HG03342 (cell line): ENCODE measurements at regions not wholly inside any gene's neighbourhood (a gene's known extent, or its start where the extent isn't known, plus 50 kb on each side); places are given as distances from the start of the nearest gene placed in this dataset.

Experiments used
- ATAC-seq: cut with Tn5 transposase; IDR thresholded peaks from one replicate; pipeline ENCODE4 v1.9.1; 2021; ENCODE audit warnings: mild to moderate bottlenecking, moderate library complexity; ENCODE audit not compliant: unreplicated experiment

DNA sequence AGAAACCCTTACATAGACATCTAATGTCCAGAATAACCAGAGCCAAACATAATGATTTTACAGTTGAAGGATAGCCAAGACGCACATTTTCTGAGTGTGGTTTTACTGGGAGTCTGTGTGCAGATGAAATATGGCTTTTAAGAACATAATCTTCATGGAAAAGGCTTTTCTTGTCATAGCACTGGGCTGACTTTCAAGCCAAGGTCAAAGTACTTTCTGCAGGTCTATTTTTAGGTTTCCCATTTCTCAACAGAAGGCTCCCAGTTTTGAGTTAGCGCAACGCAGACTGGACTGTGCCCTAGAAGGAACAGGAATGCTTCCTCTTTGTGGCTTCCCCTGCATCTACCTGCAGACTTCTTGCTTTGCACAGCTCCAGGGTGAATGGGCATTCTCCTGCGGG is 92.3 kb upstream of the UPP2 start:
- ATAC-seq = no peak

DNA sequence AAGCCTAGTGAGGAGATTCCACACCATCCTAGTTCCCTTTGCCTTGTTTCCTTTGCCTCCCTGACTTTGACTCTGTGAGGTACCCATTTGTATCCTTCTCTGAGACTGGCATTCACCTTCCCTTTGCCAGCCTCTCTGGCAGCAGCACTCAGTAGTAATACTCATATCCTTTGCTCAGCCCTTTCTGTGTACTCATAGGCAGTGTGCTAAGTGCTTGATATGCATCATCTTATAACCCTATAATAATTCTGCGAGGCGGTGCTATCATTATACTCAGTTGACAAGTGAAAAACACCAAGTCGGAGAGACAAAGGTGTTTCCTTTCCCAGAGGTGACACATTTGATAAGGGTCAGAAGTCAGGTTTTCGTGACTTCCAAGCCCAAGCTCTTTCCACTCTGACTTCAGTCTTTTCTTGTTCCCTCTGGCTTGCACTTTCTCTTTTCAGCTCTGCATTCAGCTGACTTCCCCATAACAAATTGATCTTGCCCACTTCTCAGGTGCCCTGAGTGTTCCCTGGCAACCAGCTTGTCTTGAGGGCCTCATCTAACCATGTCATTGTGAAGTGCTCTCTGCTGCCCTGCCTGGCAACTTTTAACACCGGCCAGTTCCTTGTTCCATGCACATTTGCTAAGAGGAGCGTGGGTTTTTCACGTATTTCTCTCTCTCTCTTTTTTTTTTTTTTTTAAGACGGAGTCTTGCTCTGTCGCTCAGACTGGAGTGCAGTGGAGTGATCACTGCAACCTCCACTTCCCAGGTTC is 94.5 kb upstream of the UPP2 start:
- ATAC-seq = no peak

DNA sequence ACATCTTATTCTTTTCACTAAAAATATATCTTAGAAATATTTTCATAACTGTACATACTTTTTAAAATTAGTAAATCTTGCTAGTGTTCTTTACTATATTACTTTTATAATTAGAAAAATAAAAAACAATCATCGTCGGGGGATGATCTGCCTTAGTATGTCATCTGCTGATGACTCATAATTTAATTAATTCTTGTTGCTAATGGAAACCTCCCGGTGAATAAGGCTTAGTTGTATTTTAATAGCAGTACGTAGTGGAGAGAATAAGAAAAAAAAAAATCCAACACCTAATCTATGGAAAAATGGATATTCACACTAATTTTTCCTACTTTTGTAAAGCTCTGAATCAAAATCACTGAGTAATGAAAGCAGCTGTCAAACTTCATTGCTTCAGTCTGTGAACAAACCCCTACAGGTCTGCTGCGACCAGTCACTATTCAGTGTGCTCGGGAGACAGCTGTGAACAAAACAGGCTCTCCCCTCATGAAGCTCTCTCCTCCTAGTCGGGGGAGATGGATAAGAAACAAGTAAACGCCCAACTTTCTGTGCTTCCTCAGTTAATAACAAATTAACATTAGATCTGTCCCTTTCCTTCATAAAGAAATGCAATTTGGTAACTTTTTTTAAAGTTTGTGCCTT is 97.4 kb upstream of the UPP2 start:
- no peak for ATAC-seq

DNA sequence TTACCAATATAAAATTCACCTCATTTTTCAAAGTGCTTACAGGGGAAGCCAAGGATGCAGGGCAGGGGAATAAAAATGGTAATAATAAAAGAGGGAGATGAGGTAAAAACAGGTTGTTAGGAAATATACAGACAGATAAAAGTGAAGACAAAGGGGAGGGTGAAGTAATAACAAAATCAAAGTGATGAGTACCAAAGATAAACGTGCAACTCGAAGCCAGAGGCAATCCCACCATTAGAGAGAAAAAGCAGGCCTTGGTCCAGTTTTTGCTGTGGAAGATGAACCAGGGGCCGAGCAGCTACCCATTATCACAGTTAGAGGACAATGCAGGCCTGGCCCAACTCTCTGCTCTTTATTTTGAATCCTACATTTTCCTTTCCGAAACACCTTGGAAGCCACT is 99.6 kb upstream of the UPP2 start:
- no peak for ATAC-seq

DNA sequence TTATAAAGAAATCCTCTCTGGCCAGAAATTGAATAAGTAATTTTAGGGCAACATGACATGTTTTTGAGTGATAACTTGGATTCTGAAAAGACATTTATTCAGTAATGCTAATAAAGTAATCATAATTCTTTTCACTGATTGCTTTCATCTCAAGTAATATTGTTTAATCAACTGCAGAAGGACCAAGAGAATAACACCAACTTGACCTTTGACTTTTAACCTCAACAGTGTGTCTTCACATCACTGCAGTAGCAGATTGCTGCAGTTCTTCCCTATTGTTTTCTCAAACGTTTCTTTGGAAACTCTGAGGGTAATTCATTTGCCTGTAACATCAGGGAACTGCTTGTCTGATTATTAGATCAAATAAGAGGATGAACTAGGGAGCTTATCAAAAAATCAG is 104.9 kb upstream of the UPP2 start:
- no peak for ATAC-seq

DNA sequence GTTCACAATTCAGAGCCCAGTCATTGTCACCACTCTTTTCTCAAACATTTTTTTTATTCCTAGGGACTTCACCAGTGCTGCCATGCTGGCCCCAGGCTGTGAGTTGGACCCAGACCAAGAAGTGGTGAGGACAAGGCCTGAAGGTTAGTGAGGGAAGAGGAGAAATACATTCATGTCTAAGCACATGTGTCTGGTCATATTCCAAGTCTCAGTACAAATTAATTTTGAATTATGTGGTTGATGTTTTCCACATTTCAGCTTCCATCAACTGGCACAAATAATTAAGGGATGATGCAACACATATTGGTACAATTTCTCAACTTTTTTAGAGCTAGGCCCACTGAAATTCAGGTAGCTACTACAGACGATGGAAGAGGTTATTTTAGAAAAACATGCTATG is 106.6 kb upstream of the UPP2 start:
- no peak for ATAC-seq

DNA sequence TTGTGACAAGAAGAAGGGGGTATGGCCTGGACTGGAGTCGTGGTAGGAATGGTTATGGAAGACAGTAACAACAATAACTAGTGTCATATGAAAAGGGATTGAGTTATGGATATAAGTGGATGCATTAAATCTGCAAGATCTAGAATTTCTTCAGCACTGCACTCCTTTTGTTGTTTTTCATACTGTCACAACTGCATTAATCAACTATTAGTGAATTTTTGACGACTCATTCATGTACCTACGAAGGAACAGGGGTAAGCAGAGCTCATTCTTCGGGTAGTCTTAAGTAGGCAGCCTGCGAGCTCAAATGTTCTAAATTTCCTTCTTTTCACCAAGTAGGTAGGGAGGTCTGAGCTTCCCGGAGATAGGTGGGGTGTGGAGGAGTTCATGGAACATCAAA is 109.7 kb upstream of the UPP2 start:
- no peak for ATAC-seq

DNA sequence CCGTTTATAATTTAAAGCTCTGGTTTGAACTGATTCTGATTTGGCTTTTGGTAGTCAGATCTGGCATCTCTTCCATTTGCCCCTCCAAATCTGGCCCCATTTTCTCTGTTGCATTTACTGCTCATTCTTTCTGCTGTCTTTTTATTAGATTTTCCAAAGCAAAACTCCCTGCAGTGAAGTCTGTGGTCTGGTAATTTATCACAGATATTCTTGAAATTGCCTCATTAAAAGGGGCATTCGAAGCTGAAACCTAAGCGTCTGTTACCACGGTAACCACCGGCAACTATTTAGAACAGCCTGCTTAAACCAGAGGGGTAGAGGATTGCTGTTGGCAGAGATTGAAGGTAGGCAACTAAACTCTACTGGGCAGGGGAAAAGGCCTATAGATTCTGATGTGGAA is 111.5 kb upstream of the UPP2 start:
- no peak for ATAC-seq

DNA sequence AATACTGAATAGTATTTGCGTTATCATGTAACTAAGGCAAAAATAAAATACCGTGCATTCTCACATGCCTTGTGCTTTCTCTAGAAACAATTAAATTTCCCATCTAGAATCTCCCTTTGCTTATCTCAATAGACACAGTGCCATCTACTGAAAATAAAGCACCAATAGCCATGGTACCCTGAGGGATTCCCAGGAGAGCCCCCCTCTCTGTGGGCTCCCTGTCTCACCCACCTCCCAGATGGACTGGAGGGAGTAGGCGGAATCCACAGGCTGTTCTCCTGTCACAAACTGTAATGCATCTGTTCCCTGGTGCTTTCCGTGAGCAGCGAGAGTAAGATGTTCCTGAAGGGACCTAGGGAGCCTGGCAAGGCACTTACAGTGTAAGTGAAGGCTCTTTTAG is 112.4 kb upstream of the UPP2 start:
- no peak for ATAC-seq

DNA sequence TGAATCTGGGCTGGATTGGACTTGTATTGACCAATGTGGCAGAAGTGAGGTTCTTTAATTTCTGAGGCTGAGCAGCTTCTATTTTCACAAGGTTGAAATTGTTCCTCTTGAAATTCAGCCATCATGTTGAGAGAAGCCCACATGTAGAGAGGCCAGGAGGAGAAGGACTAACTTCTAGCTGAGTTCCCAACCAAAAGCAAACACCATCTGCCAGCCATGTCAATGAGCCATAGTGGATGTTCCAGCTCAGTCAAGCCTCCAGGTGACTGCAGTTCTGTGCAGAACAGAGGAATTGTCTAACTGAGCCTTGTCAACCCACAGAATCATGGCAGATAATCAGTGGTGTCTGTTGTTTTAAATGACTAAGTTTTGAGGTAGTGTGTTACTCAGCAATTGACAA is 110.6 kb upstream of the ACVR1 start:
- no peak for ATAC-seq

DNA sequence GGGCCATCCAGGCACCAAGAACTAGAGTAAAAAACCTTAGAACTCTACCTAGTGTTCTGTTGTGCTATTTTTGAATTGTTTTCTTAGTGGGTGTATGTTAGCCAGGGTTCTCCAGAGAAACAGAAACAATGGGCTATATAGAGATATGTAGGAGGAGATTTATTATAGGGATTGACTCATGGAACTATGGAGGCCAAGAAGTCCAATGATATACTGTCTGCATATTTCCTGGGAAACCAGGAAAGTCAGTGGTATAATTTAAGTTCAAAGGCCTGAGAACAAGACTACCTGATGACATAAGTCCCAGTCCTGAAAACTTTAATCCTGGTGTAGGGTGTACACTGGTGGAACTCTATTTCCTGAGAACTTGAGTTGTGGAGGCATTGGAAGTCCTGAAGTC is 108.7 kb upstream of the ACVR1 start:
- no peak for ATAC-seq

DNA sequence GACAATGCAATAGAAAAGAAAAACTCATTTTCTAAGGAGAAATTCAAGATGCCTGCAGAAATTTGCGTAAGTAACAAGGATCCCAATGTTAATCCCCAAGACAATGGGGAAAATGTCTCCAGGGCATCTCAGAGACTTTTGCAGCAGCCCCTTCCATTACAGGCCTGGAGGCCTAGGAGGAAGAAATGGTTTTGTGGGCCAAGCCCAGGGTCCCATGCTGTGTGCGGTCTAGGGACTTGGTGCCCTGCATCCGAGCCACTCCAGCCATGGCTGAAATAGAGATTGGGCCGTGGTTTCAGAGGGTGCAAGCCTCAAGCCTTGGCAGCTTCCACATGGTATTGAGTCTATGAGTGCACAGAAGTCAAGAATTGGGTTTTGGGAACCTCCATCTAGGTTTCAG is 103.9 kb upstream of the ACVR1 start:
- ATAC-seq = no peak

DNA sequence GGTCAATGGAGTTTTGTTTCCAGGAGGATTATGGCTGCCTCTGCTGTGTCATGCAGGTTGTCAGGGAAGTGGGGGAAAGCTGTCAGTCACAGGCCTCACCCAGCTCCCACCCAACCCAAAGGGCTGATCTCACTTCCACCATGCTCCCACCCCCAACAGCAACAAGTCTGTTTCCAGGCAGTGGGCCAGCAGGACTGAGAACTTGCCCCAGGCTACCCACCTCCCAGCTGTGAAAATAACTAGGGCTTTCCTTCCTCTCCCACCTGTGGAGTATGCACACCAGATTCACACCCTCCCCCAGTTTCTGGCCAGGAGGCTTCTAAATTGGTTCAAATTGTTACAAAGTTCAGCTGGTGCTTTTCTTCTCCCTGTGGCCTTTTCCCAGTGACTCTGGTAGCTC is 95.6 kb upstream of the ACVR1 start:
- ATAC-seq = no peak

DNA sequence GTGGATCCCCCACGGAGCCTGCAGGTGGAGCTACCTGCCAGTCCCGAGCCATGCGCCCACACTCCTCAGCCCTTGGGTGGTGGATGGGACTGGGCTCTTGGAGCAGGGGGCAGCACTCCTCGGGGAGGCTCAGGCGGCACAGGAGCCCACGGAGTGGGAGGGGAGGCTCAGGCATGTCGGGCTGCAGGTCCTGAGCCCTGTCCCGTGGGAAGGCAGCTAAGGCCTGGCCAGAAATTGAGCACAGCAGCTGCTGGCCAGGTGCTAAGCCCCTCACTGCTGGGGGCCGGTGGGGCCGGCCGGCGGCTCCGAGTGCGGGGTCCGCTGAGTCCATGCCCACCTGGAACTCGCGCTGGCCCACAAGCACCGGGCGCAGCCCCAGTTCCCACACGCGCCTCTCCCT is 91.7 kb upstream of the ACVR1 start:
- no peak for ATAC-seq

DNA sequence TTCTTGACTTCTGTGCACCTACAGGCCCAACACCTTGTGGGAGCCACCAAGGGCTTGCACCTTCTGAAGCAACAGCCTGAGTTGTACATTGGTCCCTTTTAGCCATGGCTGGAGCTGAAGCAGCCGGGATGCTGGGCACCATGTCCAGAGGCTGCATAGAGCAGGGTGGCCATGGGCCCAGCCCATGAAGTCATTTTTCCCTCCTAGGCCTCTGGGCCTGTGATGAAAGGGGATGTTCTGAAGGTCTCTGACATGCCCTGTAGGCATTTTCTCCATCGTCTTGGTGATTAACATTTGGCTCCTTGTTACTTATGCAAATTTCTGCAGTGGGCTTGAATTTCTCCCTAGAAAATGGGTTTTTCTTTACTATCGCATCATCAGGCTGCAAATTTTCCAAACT is 83.1 kb upstream of the ACVR1 start:
- no peak for ATAC-seq

DNA sequence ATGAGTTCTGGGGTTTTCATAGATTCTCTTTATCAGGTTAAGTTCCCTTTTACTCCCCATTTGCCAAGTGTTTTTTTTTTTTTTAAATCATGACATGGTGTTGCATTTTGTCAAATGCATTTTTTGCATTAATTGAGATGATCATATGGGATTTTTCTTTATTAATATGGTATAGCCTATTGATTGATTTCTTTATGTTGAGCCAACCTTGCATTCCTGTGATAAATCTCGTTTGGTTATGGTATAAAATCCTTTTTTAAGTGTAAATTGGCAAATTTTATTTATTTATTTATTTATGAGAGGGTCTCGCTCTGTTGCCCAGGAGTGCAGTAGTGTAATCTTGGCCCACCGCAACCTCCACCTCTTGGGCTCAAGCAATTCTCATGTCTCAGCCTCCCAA is 81.5 kb upstream of the ACVR1 start:
- no peak for ATAC-seq

DNA sequence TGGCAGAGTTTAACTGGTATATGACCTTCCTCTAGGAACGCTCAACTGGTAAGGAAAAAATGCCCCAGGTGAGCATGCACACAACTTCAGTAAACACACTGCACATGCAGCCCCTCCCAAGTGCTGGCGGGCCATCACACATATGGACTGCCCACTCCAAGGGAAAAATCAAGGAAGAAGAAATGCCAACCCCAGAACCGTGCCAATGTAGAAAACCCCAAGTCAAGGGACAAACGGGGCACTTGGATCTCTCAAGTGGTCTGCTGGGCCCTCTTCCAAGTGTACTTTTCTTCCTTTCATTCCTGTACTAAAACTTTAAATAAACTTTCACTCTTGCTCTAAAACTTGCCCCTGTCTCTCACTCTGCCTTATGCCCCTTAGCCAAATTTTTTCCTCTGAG is 76.4 kb upstream of the ACVR1 start:
- no peak for ATAC-seq

DNA sequence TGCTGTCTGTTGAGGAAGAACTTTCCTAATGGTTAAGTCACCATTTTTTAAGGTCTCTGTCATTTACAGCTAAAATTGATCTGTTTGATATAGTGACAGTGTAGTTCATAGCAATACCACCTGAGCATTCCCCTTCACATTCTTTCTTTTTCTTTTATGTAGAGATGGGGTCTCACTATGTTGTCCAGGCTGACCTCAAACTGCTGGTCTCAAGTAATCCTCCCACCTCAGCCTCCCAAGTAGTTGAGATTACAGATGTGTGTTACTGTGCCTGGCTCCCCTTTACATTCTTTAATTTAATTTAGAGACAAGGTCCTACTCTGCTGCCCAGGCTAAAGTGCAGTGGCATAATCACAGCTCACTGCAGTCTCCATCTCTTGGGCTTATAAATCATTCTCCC is 72.7 kb upstream of the ACVR1 start:
- no peak for ATAC-seq

DNA sequence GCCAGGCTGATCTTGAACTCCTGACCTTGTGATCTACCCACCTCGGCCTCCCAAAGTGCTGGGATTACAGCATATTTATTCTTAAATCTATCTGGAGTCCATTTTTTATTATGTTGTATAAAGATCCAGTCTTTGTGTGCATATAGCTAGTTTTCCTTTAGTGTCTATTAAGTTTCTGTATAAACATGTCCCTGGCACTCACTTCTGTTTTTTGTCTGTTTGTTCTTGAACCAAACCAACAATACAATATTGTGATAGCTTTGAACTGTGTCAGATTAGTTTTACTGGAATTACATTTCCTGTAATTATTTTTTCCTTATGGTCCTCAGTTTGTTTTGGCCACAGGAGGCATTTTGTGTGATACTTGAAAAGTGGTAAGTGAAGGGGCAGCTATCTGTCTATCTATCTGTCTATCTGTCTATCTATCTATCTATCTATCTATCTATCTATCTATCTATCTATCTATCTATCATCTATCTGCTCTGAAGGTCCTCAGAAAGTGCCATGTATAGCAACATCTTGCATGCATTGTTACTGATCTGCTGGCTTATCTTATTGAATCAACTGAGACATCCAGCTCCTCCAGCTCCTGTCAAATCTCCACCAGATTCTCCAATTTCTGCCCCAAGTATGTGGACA is 70.9 kb upstream of the ACVR1 start:
- ATAC-seq = no peak

DNA sequence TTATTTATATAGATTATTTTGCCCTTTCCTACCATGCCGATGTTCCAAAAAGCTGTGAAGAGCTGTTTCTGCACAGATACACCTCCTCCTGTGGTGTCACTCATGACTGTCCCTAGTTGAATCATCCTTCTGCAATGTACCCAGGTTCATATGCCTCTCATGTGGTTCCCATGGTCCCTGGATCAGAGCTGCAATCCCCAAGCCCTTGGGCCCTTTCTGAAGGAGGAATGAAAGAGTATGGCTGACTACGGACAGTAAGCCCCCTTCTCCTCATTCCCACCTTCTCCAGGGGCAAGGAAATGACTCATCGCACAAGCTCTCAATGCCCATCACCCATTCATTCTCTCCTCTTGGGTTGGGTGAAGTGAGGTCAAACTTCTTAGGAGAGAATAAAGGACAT is 63.9 kb upstream of the ACVR1 start:
- no peak for ATAC-seq

DNA sequence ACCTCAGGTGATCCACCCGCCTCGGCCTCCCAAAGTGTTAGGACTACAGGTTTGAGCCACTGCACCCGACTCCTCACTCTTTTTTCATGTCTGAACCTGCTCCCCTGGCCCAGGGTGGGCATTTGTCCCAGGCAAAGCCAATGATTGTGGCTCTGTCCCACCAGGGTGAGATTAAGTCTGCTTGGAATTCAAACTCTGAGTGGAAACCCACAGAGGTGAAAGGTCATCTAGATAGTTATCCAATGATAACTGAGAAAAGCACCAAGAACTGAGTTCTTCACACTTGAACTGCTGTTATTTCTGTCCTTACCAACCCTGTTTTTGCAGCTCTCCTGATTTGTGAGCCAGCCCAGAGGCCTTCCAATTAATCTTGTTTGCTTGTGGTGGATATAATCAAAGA is 62.4 kb upstream of the ACVR1 start:
- no peak for ATAC-seq

DNA sequence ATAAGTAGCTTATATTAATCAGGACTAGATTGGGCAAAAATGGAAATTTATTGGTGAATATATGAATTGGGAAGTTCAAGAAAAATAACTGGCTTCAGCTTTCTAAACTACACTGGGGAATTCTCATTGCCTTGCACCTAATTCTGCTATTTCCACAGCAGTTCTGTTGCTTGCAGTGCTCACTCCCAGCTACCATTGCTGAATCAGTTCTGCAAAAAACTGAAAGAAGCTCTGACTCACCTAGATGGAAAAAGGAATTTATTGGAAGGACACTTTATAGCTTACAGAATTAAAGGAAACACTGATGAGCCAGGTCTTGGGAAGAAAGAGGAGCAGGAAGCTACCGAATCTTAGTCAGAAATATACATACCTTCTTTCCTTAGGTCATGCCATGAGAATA is 60.3 kb upstream of the ACVR1 start:
- ATAC-seq = no peak
